ENCODE measurements at regions not wholly inside any gene's neighbourhood (a gene's known extent, or its start where the extent isn't known, plus 50 kb on each side); places are given as distances from the start of the nearest gene placed in this dataset.

GRCh38 chrX:27085346-27085745 lies 377.8 kb downstream of the PPP4R3C start:
- no peak overlapping the region for H3K4me2 ChIP-seq (ENCODE audit: low read depth, low read length, poor library complexity, severe bottlenecking)
- TF ChIP-seq, protein P1, sequence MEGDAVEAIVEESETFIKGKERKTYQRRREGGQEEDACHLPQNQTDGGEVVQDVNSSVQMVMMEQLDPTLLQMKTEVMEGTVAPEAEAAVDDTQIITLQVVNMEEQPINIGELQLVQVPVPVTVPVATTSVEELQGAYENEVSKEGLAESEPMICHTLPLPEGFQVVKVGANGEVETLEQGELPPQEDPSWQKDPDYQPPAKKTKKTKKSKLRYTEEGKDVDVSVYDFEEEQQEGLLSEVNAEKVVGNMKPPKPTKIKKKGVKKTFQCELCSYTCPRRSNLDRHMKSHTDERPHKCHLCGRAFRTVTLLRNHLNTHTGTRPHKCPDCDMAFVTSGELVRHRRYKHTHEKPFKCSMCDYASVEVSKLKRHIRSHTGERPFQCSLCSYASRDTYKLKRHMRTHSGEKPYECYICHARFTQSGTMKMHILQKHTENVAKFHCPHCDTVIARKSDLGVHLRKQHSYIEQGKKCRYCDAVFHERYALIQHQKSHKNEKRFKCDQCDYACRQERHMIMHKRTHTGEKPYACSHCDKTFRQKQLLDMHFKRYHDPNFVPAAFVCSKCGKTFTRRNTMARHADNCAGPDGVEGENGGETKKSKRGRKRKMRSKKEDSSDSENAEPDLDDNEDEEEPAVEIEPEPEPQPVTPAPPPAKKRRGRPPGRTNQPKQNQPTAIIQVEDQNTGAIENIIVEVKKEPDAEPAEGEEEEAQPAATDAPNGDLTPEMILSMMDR (IDR thresholded peaks at IDR 0.05; ENCODE audit: insufficient read depth, low read length, poor library complexity, severe bottlenecking) = no peak
- no peak for TF ChIP-seq EZH2phosphoT487 (conservative IDR thresholded peaks at IDR 0.05; ENCODE audit: low read length)
- no peaks in the 10 kb centered on the region for H3K36me3 ChIP-seq (ENCODE audit: low read length)
- no peak overlapping the region for H3K4me3 ChIP-seq (ENCODE audit: insufficient read depth, low read length, poor library complexity, severe bottlenecking)
- H3K79me2 ChIP-seq (ENCODE audit: insufficient read depth, low read length) = no peaks in the 10 kb centered on the region
- no peaks in the 10 kb centered on the region for H3K9me2 ChIP-seq (replicated peaks; ENCODE audit: insufficient read depth, low read length)
- H3K9ac ChIP-seq (ENCODE audit: low read length) = no peak overlapping the region
- no peaks in the 10 kb centered on the region for H4K20me1 ChIP-seq (ENCODE audit: low read depth, low read length)
- H3K9me3 ChIP-seq (ENCODE audit: insufficient read depth, low read length) = no peaks in the 10 kb centered on the region
- no peaks in the 10 kb centered on the region for H3K27me3 ChIP-seq (ENCODE audit: low read length)
- H3K27ac ChIP-seq (ENCODE audit: low read depth, low read length) = no peak overlapping the region
- H2AFZ ChIP-seq (ENCODE audit: low read depth, low read length, severe bottlenecking) = no peak overlapping the region
- H3F3A ChIP-seq (ENCODE audit: insufficient read depth) = no peaks in the 10 kb centered on the region

DNA sequence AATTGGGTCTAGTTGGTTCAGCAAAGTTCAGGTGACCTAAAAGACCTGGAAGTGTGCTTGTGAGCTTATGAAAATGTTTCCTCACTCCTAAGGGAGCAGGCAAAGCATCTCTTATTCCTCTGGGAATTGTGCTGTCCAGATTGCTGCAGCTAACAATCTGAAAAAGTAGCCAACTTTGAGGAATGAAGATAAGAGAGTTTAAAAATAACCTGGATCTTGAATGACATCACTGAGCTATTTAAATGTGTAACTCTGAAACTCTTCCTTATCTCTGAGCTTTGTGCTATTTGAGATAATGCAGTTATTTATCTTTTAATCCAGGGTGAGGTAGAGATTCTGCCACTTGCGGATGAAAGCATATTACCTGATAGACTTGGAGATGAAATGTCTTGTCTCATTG lies 384.8 kb downstream of the PPP4R3C start:
- no peak overlapping the region for H2AFZ ChIP-seq (ENCODE audit: low read depth, low read length, severe bottlenecking)
- H3K9ac ChIP-seq (ENCODE audit: low read length) = no peak overlapping the region
- no peak overlapping the region for H3K27ac ChIP-seq (ENCODE audit: low read depth, low read length)
- no peaks in the 10 kb centered on the region for H3K79me2 ChIP-seq (ENCODE audit: insufficient read depth, low read length)
- H3K4me2 ChIP-seq (ENCODE audit: low read depth, low read length, poor library complexity, severe bottlenecking) = no peak overlapping the region
- no peaks in the 10 kb centered on the region for H3F3A ChIP-seq (ENCODE audit: insufficient read depth)
- no peak for TF ChIP-seq EZH2phosphoT487 (conservative IDR thresholded peaks at IDR 0.05; ENCODE audit: low read length)
- TF ChIP-seq, protein P1 (IDR thresholded peaks at IDR 0.05; ENCODE audit: insufficient read depth, low read length, poor library complexity, severe bottlenecking) = no peak
- H3K36me3 ChIP-seq (ENCODE audit: low read length) = no peaks in the 10 kb centered on the region
- H3K9me3 ChIP-seq (ENCODE audit: insufficient read depth, low read length) = no peaks in the 10 kb centered on the region
- H3K27me3 ChIP-seq (ENCODE audit: low read length) = no peaks in the 10 kb centered on the region
- no peaks in the 10 kb centered on the region for H4K20me1 ChIP-seq (ENCODE audit: low read depth, low read length)
- H3K4me3 ChIP-seq (ENCODE audit: insufficient read depth, low read length, poor library complexity, severe bottlenecking) = no peak overlapping the region
- no peaks in the 10 kb centered on the region for H3K9me2 ChIP-seq (replicated peaks; ENCODE audit: insufficient read depth, low read length)

DNA sequence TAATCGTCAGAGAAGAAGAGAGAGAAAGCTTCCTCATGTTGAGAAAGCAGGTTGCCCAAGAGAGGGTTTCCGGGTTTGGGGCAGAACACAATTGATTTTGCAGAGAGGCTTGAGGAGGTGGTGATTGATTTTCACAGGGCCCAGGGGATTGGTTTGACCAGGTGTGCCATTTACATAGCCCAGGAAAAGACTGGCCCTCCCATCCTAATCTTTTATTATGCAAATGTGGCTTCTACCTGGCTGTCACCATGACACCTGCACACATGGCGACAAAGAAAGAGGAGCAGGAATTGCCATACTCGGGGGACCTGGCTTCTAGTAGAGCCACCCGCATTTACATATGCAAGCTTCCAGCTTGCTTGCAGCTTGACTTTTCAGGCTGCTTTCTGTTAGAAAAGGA lies 405.3 kb downstream of the PPP4R3C start:
- no peak overlapping the region for H3K4me2 ChIP-seq (ENCODE audit: low read depth, low read length, poor library complexity, severe bottlenecking)
- H3K9me2 ChIP-seq (replicated peaks; ENCODE audit: insufficient read depth, low read length) = no peaks in the 10 kb centered on the region
- no peak for TF ChIP-seq EZH2phosphoT487 (conservative IDR thresholded peaks at IDR 0.05; ENCODE audit: low read length)
- TF ChIP-seq, protein P1 (IDR thresholded peaks at IDR 0.05; ENCODE audit: insufficient read depth, low read length, poor library complexity, severe bottlenecking) = no peak
- H3K27me3 ChIP-seq (ENCODE audit: low read length) = no peaks in the 10 kb centered on the region
- no peak overlapping the region for H3K27ac ChIP-seq (ENCODE audit: low read depth, low read length)
- no peak overlapping the region for H3K9ac ChIP-seq (ENCODE audit: low read length)
- H4K20me1 ChIP-seq (ENCODE audit: low read depth, low read length) = no peaks in the 10 kb centered on the region
- no peaks in the 10 kb centered on the region for H3K36me3 ChIP-seq (ENCODE audit: low read length)
- no peaks in the 10 kb centered on the region for H3K9me3 ChIP-seq (ENCODE audit: insufficient read depth, low read length)
- no peak overlapping the region for H3K4me3 ChIP-seq (ENCODE audit: insufficient read depth, low read length, poor library complexity, severe bottlenecking)
- no peaks in the 10 kb centered on the region for H3K79me2 ChIP-seq (ENCODE audit: insufficient read depth, low read length)
- no peak overlapping the region for H2AFZ ChIP-seq (ENCODE audit: low read depth, low read length, severe bottlenecking)
- H3F3A ChIP-seq (ENCODE audit: insufficient read depth) = no peaks in the 10 kb centered on the region

Data from SU-DHL-6 (cell line).